Stimulated activated CD8-positive, alpha-beta memory T cell treated with anti-CD3 and anti-CD28 coated beads, Interleukin-7, amount 100 ng/mL, for 48 hours (primary cell): ENCODE measurements at regions not wholly inside any gene's neighbourhood (a gene's known extent, or its start where the extent isn't known, plus 50 kb on each side); places are given as distances from the start of the nearest gene placed in this dataset.

Source experiments
- DNase-seq, 2 donors: peaks; one replicate each; pipeline ENCODE4 v3.0.0-alpha.2; 2020; ENCODE audit warnings: low read depth in 1 of 2; ENCODE audit errors: extremely low read depth in 1 of 2

GRCh38 chr16:52056259-52056658 lies 490.7 kb downstream of the TOX3 start:
- DNase-seq, result no peak

GRCh38 chr16:52055381-52055780 lies 491.6 kb downstream of the TOX3 start:
- no peak for DNase-seq

DNA sequence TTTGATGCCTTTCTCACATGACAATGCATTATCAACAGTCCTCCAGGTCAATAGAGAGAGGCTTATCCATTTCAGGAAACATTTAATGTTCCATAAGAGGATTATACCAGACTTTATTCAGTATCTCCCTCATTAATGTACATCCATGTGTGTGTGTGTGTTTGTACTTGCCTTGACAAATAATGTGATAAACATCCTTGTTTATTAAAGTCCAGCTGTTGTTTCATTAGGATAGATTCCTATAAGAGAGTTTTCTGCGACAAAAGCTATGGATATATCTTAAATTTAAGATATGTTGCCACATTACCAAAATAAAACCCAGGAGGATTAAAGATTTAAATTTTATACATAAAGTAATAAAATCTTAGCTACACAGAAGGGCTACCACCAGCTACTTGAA lies 492.6 kb downstream of the TOX3 start:
- DNase-seq, result no peak

DNA sequence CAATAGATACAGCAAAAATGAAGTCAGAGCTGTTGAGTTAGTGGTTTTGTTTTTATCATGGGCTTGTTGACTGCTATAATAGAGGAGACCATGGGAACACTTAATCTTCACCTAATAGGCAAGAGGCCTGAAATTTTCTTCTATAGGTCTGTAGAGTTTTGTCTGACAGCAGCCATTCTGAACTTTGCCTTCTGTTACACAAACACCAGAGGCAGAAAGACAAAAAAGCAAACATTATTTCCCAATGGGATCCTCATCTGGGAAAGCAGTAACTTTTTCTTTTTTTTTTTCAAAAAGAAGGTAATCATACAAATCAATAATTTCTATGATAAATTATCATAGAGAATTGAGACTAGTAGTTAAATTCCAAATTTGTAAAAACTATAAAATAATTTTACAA lies 494.1 kb downstream of the TOX3 start:
- DNase-seq, result no peak

DNA sequence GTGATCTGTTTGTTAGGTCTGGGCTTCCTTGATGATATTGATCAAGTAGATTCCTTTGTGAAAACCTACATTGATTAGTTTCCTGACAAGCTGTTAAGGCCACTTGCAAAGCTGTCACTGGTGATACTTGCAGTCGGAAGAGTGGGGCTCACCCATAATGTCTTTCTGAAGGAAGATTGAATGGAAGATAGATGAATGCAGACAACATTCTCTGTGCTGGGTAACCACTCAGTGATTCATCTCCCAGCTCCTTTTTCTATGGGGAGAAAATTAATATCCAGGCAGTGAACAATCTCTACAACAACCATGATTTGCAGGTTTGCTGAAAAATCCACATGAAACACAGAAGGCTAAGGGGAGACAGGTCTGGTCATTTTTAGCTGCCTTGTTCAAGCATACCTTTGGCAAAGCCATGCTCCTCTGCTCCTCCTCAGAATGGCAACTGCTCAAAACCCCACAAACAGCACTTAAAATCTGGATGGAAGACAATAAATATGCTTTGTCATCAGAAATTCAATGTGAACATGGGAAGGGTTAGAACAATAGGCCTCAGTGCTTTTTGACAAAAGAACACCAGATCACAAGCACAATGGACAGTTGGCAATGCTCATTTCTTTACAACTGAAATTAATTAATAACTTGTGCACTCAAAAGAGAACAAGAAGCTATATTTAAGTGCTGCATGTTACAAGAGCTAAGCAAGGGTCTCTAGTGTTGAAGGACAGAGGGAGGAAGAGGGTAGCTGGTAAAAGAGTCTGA lies 495.4 kb downstream of the TOX3 start:
- no peak for DNase-seq

DNA sequence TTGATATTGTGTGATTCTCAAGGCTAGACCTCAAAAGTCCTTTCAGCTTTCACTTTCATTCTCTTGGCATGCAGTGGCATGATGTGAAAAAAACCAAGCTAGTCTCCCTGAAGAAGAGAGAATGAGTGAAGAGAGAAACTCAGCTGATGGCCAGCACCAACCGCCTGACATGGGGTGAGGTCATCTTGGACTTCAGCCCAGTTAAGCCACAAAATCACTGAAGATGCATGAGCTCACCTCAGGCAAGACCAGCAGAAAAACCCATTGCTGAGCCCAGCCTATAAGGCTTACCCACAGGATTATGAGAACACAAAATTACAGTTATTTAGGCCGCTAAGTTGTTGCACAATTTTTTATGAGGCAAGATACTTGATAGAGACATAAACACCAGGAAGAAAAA lies 496.5 kb downstream of the TOX3 start:
- no peak for DNase-seq

- no peak for DNase-seq
These were observed 511.5 kb downstream of the TOX3 start for GRCh38 chr16:52035436-52035835.

- DNase-seq, result no peak
These were observed 512.1 kb downstream of the TOX3 start for GRCh38 chr16:52034830-52035229.

- DNase-seq, result no peak
These were observed 513.0 kb downstream of the TOX3 start for GRCh38 chr16:52033992-52034391.

- no peak for DNase-seq
These were observed 524.0 kb downstream of the TOX3 start for GRCh38 chr16:52022980-52023379.

GRCh38 chr16:52022177-52022576 lies 524.8 kb downstream of the TOX3 start:
- DNase-seq, result no peak

DNA sequence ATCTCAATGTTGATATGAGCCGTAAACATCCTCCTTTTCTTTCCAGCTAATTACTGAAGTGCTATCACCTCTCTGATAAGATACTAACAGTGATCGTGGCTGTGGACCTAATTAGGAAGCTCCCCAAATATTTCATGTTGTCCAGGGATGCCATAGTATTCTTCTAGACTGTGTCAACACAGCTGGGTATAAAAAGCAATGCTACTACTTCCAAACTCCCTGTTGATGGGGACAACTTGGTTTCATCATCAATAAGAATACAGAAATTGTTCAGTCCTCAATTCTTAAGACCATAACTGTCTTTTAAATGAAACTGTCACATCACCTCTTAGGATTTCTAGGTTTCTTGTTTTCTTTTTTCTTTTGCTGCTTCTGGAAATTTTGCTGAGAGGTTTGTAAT lies 530.6 kb downstream of the TOX3 start:
- no peak for DNase-seq

DNA sequence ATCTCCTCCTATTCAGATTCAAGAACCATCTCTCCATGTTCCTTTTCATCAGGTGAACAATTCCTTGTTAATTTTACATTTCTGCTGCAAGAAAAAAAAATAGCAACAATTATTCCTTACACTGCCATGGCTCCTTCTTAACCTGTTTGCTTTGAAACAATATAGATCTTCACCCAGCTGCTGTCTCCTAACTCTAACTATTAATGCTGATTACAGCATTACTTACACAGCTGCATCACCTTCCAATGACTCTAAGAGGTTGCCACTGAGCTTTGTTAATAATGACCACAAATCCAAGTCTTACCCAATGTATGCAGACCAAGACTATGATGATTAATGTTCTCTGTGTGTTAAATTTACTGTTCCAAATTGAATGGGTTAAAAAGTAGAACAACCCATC lies 541.4 kb downstream of the TOX3 start:
- DNase-seq, result no peak

- DNase-seq, result no peak
These were observed 542.6 kb downstream of the TOX3 start for GRCh38 chr16:52004343-52004742.

- no peak for DNase-seq
These were observed 544.9 kb downstream of the TOX3 start for GRCh38 chr16:52002026-52002425.

- no peak for DNase-seq
These were observed 550.4 kb downstream of the TOX3 start for GRCh38 chr16:51996516-51996915.

DNA sequence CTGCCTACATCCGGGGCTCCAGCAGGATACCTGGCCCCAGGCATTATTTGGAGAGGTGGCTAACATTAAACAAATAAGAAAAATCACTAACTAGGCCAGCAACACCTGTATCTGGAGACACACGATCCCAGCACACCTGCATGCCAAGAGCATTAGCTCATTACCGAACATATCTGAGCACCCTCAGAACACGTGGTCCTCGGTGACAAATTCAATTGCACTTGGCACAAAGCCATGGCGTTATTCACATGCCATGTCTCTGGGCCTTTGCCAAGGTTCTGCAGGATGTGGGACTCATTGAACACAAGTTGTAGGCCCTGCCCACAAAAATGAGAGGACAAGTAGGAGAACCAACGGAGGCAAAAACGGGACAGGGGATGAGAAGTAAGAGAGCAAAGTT lies 552.3 kb downstream of the TOX3 start:
- no peak for DNase-seq

DNA sequence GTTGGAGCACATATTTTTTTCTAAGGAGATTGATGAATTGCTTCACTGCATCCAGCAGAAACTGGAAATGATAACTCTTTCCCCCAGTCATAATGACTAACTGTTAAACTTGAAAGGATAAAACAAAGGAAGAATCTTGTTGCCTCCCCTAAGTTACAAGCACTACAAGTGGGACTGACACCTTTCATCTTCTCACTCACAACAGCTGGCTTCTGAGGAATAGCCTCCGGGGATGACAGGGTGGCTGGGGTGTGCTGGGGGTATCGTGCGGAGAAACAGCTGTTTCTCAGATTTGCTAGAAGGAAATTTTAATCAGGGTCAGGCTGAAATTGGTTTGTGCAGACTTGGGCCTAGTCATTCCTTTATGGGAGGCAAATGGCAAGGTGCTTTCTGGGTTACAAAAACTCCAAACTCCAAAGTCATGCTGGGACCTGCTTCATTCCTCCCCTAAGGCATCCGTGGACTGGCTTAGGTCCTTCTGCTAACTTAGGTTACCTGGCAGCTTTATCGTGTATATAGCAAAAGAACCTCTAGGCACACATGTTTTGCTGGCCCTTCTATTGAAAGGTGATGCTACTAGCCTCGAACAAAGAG lies 557.2 kb downstream of the TOX3 start:
- DNase-seq, result no peak

GRCh38 chr16:51988977-51989376 lies 558.0 kb downstream of the TOX3 start:
- DNase-seq, result no peak

- DNase-seq, result no peak
These were observed 559.4 kb downstream of the TOX3 start for GRCh38 chr16:51987519-51987918.

DNA sequence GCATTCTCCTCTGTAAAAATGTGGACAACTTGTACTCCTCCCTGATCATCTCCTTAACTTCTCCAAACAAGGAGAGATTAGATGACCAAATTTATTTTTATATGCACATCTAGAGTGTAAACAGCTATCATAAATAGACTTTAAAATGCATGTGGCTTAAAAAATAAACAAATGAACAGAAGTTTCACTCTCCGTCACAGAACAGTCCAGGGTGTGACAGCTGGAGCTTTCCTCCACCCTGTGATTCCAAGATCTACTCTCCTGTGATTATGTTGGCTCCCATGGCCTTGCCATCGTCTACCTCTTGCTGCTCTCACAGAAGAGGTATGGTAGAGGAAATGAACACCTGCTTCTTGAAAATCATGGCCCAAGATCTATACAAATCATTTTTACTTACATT lies 560.2 kb downstream of the TOX3 start:
- DNase-seq, result no peak

DNA sequence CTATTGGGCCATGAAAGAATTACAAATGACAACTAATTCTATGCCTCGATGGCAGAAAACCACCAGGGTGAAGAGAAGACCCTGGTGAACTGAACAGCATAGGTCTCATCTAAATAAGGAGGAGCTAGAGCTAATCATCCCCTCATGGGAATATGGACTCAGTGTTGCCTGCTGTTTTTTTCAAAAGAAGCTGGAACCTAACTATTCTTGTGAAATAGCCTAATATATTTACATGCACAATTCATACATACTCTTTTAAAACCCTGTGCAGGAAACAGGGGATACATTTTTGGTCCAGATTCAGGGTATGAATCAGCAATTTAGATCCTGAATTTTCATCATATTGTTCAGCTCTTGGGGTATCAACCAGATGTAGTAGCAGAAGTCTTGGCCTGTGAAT lies 560.6 kb downstream of the TOX3 start:
- no peak for DNase-seq

DNA sequence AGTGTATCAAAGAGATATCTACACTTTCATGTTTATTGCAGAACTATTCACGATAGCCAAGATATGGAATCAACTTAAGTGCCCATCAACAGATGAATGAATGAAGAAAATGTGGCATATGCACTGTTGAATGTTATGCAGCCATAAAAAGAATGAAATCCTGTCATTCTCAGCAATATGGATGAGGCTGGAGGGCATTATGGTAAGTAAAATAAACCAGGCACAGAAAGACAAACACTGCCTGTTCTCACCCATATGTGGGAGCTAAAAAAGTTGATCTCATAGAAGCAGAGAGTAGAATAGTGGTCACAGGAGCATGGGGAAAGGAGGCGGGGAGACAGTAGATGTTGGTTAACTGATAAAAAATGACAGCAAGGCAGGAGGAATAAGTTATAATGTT lies 561.8 kb downstream of the TOX3 start:
- DNase-seq, result no peak
